ENCODE measurements at regions not wholly inside any gene's neighbourhood (a gene's known extent, or its start where the extent isn't known, plus 50 kb on each side); places are given as distances from the start of the nearest gene placed in this dataset.

DNA sequence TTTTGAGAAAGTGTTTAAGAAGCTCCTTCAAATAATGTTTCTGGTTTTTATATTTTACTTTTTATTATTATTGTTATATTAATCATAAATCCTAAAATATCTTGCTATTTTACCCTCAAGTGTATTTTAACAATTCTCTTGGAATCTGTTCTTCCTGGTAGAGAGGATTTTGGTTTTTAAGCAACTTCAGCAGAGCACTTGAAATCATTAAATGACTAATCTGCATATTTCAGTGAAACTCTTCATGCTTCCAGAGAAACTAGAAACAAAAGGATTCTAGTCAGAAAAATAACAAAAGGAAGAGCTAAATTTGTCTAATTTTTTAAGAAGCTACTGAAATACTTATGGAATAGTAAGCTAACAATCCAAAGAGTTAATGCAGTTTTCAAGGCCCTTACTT is 1057.3 kb downstream of the TLE1 start:
- Histone ChIP-seq H3K27ac (no peak overlapping the region), H3K36me3 (no peaks in the 10 kb centered on the region), H3K9me3 (no peaks in the 10 kb centered on the region), H3K4me1 (no peaks in the 10 kb centered on the region), H3K27me3 (no peaks in the 10 kb centered on the region), H3K4me3 (no peak overlapping the region)
- intact Hi-C loops (cut with DNase I; ENCODE audit: low total_unique reads) (no loop called here), in situ Hi-C loops (cut with MboI; ENCODE audit: low sequenced_read_pairs in 4 of 4) (no loop called here)
- no peak for TF ChIP-seq POLR2A (IDR thresholded peaks at IDR 0.05)
- TF ChIP-seq, protein P1, sequence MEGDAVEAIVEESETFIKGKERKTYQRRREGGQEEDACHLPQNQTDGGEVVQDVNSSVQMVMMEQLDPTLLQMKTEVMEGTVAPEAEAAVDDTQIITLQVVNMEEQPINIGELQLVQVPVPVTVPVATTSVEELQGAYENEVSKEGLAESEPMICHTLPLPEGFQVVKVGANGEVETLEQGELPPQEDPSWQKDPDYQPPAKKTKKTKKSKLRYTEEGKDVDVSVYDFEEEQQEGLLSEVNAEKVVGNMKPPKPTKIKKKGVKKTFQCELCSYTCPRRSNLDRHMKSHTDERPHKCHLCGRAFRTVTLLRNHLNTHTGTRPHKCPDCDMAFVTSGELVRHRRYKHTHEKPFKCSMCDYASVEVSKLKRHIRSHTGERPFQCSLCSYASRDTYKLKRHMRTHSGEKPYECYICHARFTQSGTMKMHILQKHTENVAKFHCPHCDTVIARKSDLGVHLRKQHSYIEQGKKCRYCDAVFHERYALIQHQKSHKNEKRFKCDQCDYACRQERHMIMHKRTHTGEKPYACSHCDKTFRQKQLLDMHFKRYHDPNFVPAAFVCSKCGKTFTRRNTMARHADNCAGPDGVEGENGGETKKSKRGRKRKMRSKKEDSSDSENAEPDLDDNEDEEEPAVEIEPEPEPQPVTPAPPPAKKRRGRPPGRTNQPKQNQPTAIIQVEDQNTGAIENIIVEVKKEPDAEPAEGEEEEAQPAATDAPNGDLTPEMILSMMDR (IDR thresholded peaks at IDR 0.05 in 4 of 5, conservative IDR thresholded peaks at IDR 0.05 in 1 of 5): no peak
- DNase-seq (no peak), ATAC-seq (no peak)

DNA sequence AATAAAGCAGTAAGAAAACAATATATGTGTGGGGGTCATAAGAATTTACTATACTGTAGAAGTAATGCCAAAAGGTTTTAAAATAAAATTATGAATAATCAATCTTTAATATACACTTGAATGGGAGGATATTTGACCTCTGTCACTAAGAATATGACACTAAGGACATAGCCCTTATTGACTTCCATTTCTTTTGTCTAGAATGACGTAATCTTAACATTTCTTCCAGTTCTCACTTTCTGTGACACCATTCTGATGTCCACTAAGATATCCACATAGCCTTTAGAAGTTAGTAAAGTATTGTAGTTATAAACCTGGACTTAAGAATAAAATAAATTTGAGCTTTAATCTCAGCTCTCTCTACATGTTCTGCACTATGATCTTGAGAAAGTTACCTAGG is 1050.7 kb downstream of the TLE4 start:
- ATAC-seq (no peak), DNase-seq (no peak)
- Histone ChIP-seq H3K36me3 (no peaks in the 10 kb centered on the region), H3K27me3 (no peaks in the 10 kb centered on the region), H3K4me3 (no peak overlapping the region), H3K4me1 (no peaks in the 10 kb centered on the region), H3K27ac (no peak overlapping the region), H3K9me3 (no peaks in the 10 kb centered on the region)
- TF ChIP-seq, protein P1 (IDR thresholded peaks at IDR 0.05 in 4 of 5, conservative IDR thresholded peaks at IDR 0.05 in 1 of 5): no peak
- no peak for TF ChIP-seq POLR2A (IDR thresholded peaks at IDR 0.05)
- in situ Hi-C loops (cut with MboI; ENCODE audit: low sequenced_read_pairs in 4 of 4): no loop called here
- intact Hi-C loops (cut with DNase I; ENCODE audit: low total_unique reads): no loop called here

DNA sequence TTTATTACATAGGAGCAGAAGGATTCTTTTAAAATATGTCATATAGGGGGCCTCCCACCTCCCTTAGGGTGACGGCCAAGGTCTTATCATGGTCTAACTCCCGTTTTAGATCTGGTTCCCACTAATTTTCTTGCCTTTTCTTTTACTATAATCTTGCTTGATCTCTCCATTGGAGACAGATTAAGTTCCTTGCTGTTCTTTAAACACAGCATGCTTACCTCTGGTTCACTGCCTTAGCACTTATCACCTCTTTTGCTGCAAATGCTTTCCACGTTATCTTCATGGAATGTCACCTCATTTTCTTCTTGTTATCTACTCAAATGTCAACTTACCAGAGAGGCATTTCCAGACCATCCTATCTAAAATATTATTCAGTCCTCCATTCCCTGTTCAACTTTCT is 1047.6 kb downstream of the TLE4 start:
- no peaks in the 10 kb centered on the region for H3K36me3 ChIP-seq
- ATAC-seq: no peak
- intact Hi-C loops (cut with DNase I; ENCODE audit: low total_unique reads): no loop called here
- no peak overlapping the region for H3K27ac ChIP-seq
- TF ChIP-seq, protein P1 (IDR thresholded peaks at IDR 0.05 in 4 of 5, conservative IDR thresholded peaks at IDR 0.05 in 1 of 5): no peak
- no peak for TF ChIP-seq POLR2A (IDR thresholded peaks at IDR 0.05)
- no peak for DNase-seq
- H3K9me3 ChIP-seq: no peaks in the 10 kb centered on the region
- in situ Hi-C loops (cut with MboI; ENCODE audit: low sequenced_read_pairs in 4 of 4): no loop called here
- H3K27me3 ChIP-seq: no peaks in the 10 kb centered on the region
- no peaks in the 10 kb centered on the region for H3K4me1 ChIP-seq
- no peak overlapping the region for H3K4me3 ChIP-seq

GRCh38 chr9:80615964-80616363 is 1044.2 kb downstream of the TLE4 start:
- Histone ChIP-seq H3K36me3 (no peaks in the 10 kb centered on the region), H3K4me3 (no peak overlapping the region), H3K4me1 (no peaks in the 10 kb centered on the region), H3K9me3 (no peaks in the 10 kb centered on the region), H3K27me3 (no peaks in the 10 kb centered on the region), H3K27ac (no peak overlapping the region)
- intact Hi-C loops (cut with DNase I; ENCODE audit: low total_unique reads) (no loop called here), in situ Hi-C loops (cut with MboI; ENCODE audit: low sequenced_read_pairs in 4 of 4) (no loop called here)
- DNase-seq: no peak
- ATAC-seq: no peak
- TF ChIP-seq POLR2A (IDR thresholded peaks at IDR 0.05): no peak
- TF ChIP-seq, protein P1 (IDR thresholded peaks at IDR 0.05 in 4 of 5, conservative IDR thresholded peaks at IDR 0.05 in 1 of 5): no peak

DNA sequence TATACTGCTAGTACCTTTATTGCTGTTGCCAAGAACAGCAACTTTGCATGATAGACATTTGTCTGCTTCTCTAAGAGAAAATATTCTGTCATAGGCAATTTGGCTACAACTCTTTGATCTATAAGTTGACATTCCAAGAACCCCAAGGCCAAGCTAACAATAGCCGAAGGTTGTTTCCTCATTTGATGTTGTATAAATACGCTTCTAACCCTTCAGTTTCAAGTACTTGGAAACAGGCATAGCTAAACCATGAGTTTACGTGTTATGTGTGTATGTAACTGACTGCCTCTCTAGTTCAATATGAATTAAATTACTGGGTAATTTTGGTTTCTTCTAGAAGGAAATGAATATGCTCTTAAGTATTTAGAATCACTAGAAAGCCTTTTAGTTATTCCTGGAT is 1034.0 kb downstream of the TLE4 start:
- ATAC-seq (no peak), DNase-seq (no peak)
- H3K9me3 ChIP-seq: no peaks in the 10 kb centered on the region
- TF ChIP-seq, protein P1 (IDR thresholded peaks at IDR 0.05 in 4 of 5, conservative IDR thresholded peaks at IDR 0.05 in 1 of 5): no peak
- TF ChIP-seq POLR2A (IDR thresholded peaks at IDR 0.05): no peak
- in situ Hi-C loops (cut with MboI; ENCODE audit: low sequenced_read_pairs in 4 of 4): no loop called here
- no peaks in the 10 kb centered on the region for H3K4me1 ChIP-seq
- no peak overlapping the region for H3K4me3 ChIP-seq
- H3K27ac ChIP-seq: no peak overlapping the region
- intact Hi-C loops (cut with DNase I; ENCODE audit: low total_unique reads): no loop called here
- no peaks in the 10 kb centered on the region for H3K36me3 ChIP-seq
- no peaks in the 10 kb centered on the region for H3K27me3 ChIP-seq
